Smooth muscle cell of the brain vasculature (primary cell): ENCODE measurements at regions not wholly inside any gene's neighbourhood (a gene's known extent, or its start where the extent isn't known, plus 50 kb on each side); places are given as distances from the start of the nearest gene placed in this dataset.

Experiments
- DNase-seq: peaks from one replicate; pipeline ENCODE4 v3.0.0-alpha.2; 2012; ENCODE audit warnings: low read depth, low spot score

GRCh38 chr5:164345853-164346252 lies 840.4 kb downstream of the MAT2B start:
- DNase-seq = no peak

- no peak for DNase-seq
Observed at GRCh38 chr5:164346785-164347630, 841.6 kb downstream of the MAT2B start.

- no peak for DNase-seq
Observed at GRCh38 chr5:164350236-164350635, 844.8 kb downstream of the MAT2B start.

- no peak for DNase-seq
Observed at GRCh38 chr5:164351245-164351834, 845.9 kb downstream of the MAT2B start.

- no peak for DNase-seq
Observed at GRCh38 chr5:164352695-164353094, 847.3 kb downstream of the MAT2B start.

GRCh38 chr5:164353155-164353554 lies 847.7 kb downstream of the MAT2B start:
- no peak for DNase-seq

- DNase-seq = no peak
Observed at GRCh38 chr5:164354139-164354751, 848.8 kb downstream of the MAT2B start.

- no peak for DNase-seq
Observed at GRCh38 chr5:164355267-164355830, 849.9 kb downstream of the MAT2B start.

GRCh38 chr5:164356790-164357189 lies 851.4 kb downstream of the MAT2B start:
- DNase-seq = no peak

- no peak for DNase-seq
Observed at GRCh38 chr5:164357395-164358033, 852.1 kb downstream of the MAT2B start.

- no peak for DNase-seq
Observed at GRCh38 chr5:164358531-164359259, 853.3 kb downstream of the MAT2B start.

GRCh38 chr5:164359260-164360255 lies 854.1 kb downstream of the MAT2B start:
- DNase-seq = no peak

- no peak for DNase-seq
Observed at GRCh38 chr5:164360589-164360988, 855.2 kb downstream of the MAT2B start.

GRCh38 chr5:164361986-164362385 lies 856.6 kb downstream of the MAT2B start:
- DNase-seq = no peak

GRCh38 chr5:164362835-164363234 lies 857.4 kb downstream of the MAT2B start:
- DNase-seq = no peak

- DNase-seq = no peak
Observed at GRCh38 chr5:164364237-164365208, 859.1 kb downstream of the MAT2B start.

- no peak for DNase-seq
Observed at GRCh38 chr5:164370841-164371240, 865.4 kb downstream of the MAT2B start.

- DNase-seq = no peak
Observed at GRCh38 chr5:164372892-164373291, 867.5 kb downstream of the MAT2B start.

GRCh38 chr5:164373876-164374275 lies 868.5 kb downstream of the MAT2B start:
- DNase-seq = no peak
